ENCODE measurements at regions not wholly inside any gene's neighbourhood (a gene's known extent, or its start where the extent isn't known, plus 50 kb on each side); places are given as distances from the start of the nearest gene placed in this dataset.

DNA sequence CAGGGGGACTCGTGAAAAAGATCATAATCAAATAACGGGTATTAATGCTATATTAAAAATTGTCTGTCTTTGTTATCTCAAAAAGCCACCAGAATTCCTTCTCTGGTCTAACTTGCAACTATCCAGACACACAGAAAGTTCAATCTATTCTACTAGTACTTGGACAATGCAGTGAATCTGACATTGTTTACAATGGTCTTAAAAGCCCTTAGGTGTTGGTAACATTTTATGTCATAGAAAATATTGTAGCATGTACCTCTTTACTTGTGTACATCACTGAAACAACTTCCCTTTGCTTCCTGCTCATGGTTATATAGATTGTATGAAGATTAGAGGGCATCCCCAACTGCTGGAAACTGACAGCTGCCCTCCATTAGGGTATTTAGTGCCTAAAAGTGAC lies 71.1 kb upstream of the PPP3CA start:
- POLR2A ChIA-PET, result no interaction called here
- H3K4me3 ChIP-seq (ENCODE audit: low read depth, low read length), result no peak overlapping the region
- no peak for TF ChIP-seq CTCF (IDR thresholded peaks at IDR 0.05; ENCODE audit: insufficient read depth, low read depth, low read length)
- H3K36me3 ChIP-seq (ENCODE audit: control insufficient read depth, insufficient read depth, low read length), result no peaks in the 10 kb centered on the region
- DNase-seq (ENCODE audit: low read depth), result no peak
- CTCF ChIA-PET, result interaction anchor here (1.0 kb wide), 1 partner anchor 15 kb away, joined by 3 read pairs; no protein-coding TSS in a partner anchor
- H3K27me3 ChIP-seq (ENCODE audit: control insufficient read depth, insufficient read depth, low read length), result no peaks in the 10 kb centered on the region

- TF ChIP-seq CTCF (IDR thresholded peaks at IDR 0.05; ENCODE audit: insufficient read depth, low read depth, low read length), result no peak
- CTCF ChIA-PET, result interaction anchor here (1.0 kb wide), 1 partner anchor 15 kb away, joined by 3 read pairs; no protein-coding TSS in a partner anchor
These were observed 70.7 kb upstream of the PPP3CA start for GRCh38 chr4:101418055-101418454.

DNA sequence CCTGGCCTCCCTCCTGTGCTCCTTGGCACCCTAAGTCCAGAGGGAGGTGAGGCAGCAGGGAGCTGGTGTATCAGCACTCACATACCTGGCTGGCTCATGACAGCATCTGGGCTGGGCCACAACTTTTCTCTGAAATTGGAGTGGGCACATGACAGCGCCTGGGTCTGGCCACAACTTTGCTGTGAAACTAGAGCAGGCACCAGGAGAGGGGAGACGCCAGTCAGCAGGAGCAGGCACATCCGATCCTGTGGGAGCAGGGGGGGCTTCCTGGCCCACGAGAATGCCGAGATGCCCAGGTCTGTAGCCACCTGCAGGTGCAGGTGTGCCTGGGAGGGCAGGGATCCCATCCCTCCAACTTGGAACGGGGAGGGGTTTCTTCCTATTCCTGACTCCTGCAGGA lies 69.7 kb upstream of the PPP3CA start:
- no peak for DNase-seq (ENCODE audit: low read depth)
- Histone ChIP-seq H3K4me3 (ENCODE audit: low read depth, low read length) (no peak overlapping the region), H3K27me3 (ENCODE audit: control insufficient read depth, insufficient read depth, low read length) (no peaks in the 10 kb centered on the region), H3K36me3 (ENCODE audit: control insufficient read depth, insufficient read depth, low read length) (no peaks in the 10 kb centered on the region)
- ChIA-PET CTCF (no interaction called here), POLR2A (no interaction called here)
- TF ChIP-seq CTCF (IDR thresholded peaks at IDR 0.05; ENCODE audit: insufficient read depth, low read depth, low read length), result no peak

More at GRCh38 chr4:101418055-101418454, 70.7 kb upstream of the PPP3CA start:
- Histone ChIP-seq H3K27me3 (ENCODE audit: control insufficient read depth, insufficient read depth, low read length) (no peaks in the 10 kb centered on the region), H3K4me3 (ENCODE audit: low read depth, low read length) (no peak overlapping the region), H3K36me3 (ENCODE audit: control insufficient read depth, insufficient read depth, low read length) (no peaks in the 10 kb centered on the region)
- DNase-seq (ENCODE audit: low read depth), result no peak
- POLR2A ChIA-PET, result no interaction called here

DNA sequence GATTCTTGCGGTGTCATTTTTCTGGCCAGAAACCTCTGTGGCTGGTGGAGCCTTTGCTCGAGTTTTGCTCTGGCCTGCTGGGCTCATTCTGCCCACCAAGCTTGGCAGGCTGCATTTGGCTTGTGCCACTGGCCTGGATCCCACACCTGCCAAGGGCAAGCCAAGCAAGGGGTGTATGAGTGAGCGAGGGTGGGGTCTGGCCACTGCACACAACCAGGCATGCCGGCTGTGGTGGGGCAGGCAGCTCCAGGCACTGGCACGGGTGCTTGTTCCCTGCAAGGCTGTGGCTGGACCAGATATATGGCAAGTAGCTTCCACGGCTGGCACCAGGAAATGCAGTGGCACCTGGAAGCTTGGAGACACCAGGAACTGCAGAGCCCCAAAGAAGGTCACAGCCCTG lies 68.6 kb upstream of the PPP3CA start:
- ChIA-PET CTCF (no interaction called here), POLR2A (no interaction called here)
- DNase-seq (ENCODE audit: low read depth), result no peak
- H3K27me3 ChIP-seq (ENCODE audit: control insufficient read depth, insufficient read depth, low read length), result no peaks in the 10 kb centered on the region
- no peak overlapping the region for H3K4me3 ChIP-seq (ENCODE audit: low read depth, low read length)
- no peaks in the 10 kb centered on the region for H3K36me3 ChIP-seq (ENCODE audit: control insufficient read depth, insufficient read depth, low read length)
- TF ChIP-seq CTCF (IDR thresholded peaks at IDR 0.05; ENCODE audit: insufficient read depth, low read depth, low read length), result no peak

DNA sequence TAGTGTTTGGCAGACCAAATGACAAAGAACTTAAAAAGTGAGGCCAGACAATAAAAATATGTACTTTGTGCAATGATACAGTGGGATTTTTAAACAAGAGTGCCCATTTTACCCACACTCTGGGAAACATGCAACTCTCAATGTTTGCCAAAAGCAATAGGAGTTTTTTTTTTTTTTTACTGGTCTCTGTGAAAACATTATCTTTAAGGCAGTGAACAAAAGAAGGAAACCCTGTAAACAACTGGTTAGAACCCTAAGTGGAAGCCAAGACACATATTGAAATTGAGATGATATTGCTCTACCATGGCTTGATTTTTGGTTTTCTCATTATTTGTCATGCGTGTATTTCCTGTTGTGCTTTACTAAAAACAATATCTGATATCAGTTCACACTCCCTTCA lies 67.2 kb upstream of the PPP3CA start:
- Histone ChIP-seq H3K36me3 (ENCODE audit: control insufficient read depth, insufficient read depth, low read length) (no peaks in the 10 kb centered on the region), H3K4me3 (ENCODE audit: low read depth, low read length) (no peak overlapping the region), H3K27me3 (ENCODE audit: control insufficient read depth, insufficient read depth, low read length) (no peaks in the 10 kb centered on the region)
- POLR2A ChIA-PET, result no interaction called here
- CTCF ChIA-PET, result no interaction called here
- DNase-seq (ENCODE audit: low read depth), result no peak
- no peak for TF ChIP-seq CTCF (IDR thresholded peaks at IDR 0.05; ENCODE audit: insufficient read depth, low read depth, low read length)
